Activated CD4-positive, alpha-beta T cell treated with anti-CD3 and anti-CD28 coated beads, Interleukin-2, amount 50 U/mL, for 24 hours (primary cell): ENCODE measurements at regions not wholly inside any gene's neighbourhood (a gene's known extent, or its start where the extent isn't known, plus 50 kb on each side); places are given as distances from the start of the nearest gene placed in this dataset.
"Not testable (repeated sequence)": the region's sequence is repeated elsewhere in the genome, so short reads cannot be mapped to it uniquely, and the experiment has no call there.

ENCODE experiments used
- DNase-seq, 2 donors: peaks; one replicate each; pipeline ENCODE4 v3.0.0-alpha.2; 2020; ENCODE audit warnings: low read depth in 1 of 2, low spot score in 1 of 2

DNA sequence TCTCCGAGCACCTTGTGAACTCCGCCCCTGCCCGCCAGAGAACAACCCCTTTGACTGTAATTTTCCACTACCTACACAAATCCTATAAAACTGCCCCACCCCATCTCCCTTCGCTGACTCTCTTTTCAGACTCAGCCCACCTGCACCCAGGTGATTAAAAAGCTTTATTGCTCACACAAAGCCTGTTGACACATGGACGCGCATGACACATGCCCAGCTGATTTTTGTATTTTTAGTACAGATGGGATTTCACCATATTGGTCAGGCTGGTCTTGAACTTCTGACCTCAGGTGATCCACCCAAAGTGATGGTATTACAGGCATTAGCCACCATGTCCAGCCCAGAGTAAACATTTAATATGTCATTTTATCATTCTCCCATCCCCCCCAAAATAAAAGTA, 97.0 kb upstream of the CCNG1 start:
- not testable (repeated sequence) for DNase-seq

DNA sequence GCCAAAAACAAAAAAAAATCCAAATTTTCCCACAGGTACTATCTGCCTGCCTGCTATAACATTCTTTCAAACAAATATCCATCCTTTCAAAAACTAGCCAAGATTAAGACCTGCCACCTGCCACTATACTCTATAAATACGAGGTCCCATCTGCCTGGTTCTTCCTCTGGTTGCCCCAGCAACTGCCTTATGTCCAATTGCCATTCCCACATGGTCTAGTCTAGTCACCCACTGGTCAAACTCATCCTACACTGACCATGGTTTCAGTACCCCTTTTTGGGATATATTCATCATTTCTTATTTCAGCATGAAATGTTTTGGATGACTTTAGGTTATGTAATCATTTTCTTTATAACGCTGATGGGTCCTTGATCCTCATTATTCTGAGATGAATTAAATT, 95.1 kb upstream of the CCNG1 start:
- DNase-seq: no peak

DNA sequence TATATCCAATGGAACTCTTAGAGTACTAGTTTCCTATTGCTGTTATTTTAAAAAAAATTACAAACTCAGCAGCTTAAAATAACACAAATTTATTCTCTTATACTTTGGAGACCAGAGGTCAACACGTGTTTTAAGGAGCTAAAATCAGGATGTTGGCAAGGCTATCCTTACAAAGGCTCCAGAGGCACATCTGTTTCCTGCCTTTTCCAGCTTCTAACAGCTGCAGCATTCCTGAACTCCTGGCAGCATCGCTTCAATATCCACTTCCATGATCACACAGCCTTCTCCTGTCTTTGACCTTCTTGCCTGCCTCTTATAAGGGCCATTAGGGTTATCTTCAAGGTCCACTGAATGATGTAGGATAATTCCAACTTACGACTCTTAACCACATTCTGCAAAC, 92.2 kb upstream of the CCNG1 start:
- DNase-seq: no peak

DNA sequence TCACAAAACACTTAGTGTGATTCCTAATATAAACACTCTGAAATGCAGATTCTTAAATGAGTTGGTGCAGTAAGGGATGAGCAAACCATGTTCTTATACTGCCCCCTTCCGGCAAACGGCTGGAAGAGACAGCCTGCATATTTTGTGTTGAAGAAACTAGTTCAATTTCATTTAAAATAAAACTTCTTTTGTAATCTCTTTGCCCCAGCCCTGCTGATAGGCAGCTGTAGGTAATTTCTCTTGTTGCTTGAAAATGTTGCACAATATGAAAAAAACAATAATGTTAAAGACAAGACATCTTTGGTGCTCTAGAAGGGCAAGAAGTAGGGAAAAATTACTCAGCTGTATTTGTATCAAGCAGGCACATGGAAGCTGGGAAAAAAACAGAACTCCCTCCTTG, 89.7 kb upstream of the CCNG1 start:
- DNase-seq: peak in 1 of 2 donors; percentile 49

DNA sequence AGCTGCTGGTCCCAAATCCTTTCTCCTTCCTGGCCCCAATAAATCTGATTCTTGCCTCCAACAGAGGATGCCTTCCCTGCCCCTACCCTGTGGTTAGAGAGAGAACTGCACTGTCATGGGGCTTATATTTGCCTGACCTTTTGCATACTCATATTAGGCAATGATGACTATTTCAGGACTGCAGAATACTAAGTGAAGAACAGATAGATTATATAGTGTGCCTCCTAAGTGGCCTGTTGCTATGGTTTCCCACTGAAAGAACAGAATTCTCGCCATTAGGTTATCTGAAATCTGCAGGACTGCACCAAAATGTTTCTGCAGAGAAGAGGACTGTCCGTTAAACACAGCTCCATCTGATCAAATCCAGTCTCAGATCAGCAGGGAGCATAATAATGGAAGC, 87.3 kb upstream of the CCNG1 start:
- DNase-seq: no peak

DNA sequence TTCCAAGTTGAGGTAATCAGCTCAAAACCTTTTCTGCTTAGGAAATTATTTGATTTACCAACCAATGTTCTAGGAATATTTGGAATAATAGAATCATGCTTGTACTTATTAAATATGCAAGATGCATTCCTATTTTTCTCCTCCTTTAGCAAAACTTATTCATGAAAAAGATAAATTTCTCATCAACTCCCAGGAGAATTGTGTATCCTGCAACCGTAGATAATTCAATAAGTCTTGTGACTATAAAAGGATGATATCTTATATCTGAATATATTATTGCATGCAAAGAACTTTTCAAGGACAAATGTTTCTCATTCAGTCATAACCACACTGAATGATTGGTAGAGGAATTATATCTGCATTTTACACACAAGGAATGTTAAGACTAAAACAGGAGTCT, 84.9 kb upstream of the CCNG1 start:
- no peak for DNase-seq

DNA sequence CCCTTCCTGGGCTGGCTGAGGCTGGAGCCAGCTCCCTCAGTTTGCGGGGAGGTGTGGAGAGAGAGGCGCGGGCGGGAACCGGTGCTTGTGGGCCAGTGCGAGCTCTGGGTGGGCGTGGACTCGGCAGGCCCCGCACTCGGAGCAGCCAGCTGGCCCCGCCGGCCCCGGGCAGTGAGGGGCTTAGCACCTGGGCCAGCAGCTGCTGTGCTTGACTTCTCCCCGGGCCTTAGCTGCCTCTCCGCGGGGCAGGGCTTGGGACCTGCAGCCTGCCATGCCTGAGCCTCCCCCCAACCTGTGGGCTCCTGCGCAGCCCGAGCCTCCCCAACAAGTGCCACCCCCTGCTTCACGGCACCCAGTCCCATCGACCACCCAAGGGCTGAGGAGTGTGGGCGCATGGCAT, 81.6 kb upstream of the CCNG1 start:
- DNase-seq: not testable (repeated sequence)

DNA sequence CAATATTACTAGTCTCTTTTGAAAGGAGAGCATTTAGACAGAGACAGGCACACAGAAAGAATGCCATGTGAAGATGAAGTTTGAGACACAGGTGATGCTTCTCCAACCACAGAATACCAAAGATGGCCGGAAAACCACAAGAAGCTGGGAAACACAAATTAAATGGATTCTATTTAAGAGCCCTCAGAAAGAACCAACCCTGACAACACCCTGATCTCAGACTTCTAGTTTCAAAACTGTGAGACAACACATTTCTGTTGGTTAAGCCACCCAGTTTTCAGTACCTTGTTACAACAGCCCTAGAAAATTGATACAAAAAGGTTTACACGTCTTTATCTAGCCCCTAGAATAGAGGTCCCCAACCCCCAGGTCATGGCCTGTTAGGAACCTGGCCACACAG, 79.8 kb upstream of the CCNG1 start:
- DNase-seq: no peak

DNA sequence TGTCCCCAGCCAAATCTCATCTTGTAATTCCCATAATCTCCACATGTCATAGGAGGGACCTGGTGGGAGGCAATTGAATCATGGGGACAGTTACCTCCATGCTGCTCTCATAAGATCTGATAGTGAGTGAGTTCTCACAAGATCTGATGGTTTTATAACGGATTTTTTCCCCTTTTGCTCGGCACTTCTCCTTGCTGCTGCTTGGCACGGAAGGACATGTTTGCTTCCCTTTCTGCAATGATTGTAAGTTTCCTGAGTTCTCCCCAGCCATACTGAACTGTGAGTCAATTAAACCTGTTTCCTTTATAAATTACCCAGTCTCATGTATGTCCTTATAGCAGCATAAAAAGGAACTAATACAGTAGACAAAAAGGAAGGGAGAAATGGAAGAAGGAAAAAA, 76.7 kb upstream of the CCNG1 start:
- DNase-seq: no peak

DNA sequence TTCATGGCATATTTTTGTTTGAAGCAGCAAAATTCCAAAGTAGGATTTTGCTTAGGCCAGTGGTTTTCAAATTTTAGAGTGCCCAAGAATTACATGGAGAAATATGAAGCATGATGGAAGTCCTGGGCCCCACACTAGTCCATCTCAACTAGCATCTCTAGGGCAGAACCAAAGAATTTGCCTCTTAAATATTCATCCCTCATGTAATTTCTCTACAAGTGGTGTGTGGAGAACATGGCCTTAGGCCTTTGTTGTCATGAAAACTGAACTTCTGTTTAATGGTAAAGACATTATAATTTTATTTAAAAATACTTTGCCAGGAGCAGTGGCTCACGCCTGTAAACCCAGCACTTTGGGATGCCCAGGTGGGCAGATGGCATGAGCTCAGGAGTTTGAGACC, 75.9 kb upstream of the CCNG1 start:
- no peak for DNase-seq

DNA sequence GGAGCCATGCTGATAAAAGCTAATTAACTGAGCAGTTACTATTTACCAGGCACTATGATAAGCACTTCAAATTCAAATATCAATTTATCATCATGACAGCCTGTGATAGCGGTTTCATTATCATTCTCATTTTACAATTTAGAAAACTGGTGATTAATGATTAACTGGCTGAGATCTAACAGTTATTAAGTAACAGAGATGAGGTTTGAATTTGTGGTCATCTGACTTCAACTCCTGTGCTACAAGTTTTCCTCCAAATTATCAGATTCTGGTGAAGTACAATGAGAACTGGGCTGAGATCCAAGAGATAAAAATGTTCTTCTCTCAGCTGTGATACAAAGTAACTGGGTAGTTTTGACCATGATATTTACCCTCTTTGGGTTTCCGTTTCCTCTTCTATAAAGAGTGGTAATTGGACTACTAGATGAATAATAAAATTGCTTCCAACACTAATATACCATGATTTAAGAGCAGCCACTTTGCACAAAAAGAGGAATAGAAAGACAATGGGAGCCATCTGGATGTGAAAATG, 74.5 kb upstream of the CCNG1 start:
- DNase-seq: no peak

DNA sequence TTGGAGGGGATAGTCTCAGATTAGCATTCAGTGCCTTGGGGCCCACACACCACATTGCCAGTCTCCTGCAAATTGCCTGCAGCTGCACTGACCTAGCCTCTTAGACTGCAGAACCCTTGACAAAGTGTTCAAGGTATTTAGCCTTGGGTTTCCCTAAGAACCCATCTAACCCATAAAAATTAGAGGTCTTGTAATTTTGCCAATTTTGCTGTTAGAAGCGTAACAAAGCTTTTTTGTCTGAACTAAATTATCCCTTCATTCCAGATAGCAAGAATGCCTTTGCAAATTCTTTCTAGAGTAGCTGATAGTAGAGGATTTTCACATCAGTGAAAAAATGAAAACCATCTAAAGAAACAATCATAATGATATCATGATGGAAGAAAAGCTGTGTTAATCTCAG, 74.0 kb upstream of the CCNG1 start:
- DNase-seq: no peak

DNA sequence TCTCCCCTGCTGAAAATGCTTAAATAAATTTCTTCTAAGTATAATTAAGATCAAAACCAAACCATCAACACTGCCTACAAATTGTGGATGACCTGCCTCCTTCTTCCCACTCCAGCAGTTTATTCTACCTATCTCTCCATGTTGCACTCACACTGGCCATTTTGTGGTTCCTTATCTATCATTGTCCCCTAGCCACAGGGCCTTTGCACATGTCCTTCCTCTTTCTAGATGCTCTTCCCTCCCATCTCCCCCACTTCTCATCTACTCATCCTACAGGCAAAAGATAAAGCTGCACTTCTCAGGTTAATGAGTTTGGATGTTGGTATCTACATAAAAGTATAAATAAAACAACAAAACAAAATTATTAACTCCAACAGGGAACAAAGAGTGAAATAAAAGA, 70.6 kb upstream of the CCNG1 start:
- no peak for DNase-seq

DNA sequence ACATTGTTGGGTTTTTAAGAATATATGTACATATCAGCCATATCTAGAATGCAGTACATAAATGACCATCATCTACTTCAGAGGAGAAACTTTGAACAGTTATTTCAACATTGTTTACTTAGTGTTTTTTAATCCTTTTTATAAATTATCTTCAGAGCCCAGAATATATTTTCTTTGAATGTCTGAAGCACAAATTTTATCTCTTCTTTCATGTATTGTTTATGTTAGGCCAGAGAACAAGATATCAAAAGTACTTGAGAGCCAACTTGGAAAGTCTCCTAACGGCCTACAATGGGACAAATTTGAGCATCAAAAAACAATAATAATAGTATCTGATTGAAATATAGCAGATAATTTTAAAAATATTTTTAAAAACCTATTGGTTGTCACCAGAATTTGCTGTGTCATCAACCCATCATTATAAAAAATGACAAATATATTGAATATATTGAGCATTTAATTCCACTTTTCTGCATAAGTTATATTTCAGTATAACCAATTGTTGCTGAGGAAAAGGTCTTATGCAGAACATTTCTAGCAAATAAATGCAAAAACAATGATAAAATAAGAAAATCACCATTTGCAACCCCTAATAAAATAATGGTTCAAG, 67.5 kb upstream of the CCNG1 start:
- DNase-seq: no peak

DNA sequence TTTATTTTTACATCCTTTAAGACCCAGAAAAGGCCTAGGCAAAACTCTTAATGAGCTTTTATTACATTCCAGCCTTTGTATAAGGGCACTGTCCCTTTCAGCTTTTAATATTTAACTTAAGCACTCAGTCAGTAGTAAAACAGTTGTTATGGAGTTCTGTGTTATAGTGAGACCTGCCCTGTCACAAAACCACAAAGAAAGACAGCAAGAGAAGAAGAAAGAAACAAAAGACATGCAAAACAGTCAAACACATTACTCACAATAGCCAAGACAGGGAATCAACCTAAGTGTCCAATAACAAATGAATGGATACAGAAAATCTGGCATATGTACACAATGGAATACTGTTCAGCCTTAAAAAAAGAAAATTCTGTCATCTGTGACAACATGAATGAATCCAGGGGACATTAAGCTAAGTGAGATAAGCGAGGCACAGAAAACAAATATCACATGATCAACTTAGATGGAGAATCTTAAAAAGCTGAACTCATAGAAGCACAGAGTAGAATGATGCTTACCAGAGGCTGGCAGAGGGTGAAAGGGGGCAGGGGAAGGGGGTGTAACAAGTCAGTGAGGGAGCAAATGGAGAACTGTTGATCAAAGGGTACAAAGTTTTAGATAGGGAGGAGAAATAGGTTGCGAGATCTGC, 63.8 kb upstream of the CCNG1 start:
- no peak for DNase-seq

DNA sequence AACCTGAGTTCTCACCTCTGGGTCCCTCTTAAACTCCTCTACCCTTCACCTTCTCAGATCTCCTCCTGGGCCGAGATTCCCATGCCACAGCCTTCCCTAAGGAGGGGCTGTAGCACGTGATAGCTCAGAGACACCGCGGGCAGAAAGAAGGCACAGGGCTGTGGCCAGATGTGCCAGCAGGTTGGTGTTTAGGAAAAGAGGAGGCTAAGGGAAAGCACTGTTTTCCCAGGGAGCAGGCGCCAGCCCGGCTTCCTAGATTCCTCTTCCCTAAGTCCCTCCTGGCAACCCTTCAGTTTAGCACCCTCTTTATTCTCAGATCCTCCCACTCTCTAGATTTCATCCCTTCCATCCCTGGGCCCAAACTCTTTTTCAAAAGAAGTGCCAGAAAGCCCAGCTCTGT, 59.4 kb upstream of the CCNG1 start:
- DNase-seq: no peak

DNA sequence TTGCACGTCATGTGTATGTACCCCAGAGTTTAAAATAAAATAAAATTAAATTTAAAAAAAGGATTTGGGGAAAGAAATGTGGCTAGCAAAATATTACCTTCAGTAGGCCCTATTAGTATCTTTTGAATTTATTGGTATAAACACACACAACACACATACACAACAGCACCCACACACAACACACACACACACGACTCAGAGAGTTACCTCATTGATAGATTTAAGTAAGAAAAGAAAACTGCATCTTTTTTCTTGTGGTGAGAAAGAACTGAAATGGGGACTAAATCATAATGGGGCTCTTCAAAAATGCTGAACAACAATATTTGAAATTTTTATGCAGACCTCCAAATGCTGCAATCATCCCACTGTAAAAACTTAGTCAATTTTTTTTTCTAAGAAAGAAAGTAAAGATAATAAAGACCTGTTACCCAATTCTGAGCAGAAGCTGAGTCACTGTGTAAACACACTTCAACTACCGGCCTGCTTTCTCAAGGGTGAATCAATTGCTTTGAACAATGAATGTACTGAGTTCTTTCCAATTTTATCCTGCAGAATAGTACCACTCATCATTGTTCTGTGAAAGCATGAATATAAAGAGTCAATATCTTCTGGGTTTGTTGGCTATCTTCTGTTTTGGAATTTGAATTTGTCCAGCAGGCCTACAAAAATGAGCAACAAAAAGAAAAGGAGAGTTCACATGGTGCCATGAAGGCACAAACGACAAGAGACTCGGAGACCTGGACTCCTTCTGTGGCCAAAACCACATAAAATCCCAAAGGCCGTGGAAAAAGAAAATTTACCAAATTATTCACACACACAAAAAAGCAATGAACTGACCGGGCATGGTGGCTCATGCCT, 57.9 kb upstream of the CCNG1 start:
- DNase-seq: no peak

DNA sequence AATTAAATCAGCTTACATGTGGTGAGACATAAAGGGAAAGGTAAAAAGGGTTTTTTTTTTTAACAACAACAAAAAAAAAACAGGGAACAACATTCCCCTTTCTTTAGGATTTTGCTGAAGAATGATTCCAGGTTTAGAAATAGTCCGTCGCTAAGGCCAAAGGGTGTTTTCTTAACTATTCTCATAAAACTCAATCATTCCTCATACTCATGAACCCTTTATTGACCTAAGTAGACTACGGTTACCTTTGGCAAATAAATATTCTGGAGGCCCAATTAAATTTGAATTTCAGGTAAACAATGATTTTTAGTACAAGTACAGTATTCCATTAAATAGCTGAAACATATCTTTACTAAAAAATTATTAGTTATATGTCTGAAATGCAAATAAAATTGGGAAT, 55.6 kb upstream of the CCNG1 start:
- no peak for DNase-seq

DNA sequence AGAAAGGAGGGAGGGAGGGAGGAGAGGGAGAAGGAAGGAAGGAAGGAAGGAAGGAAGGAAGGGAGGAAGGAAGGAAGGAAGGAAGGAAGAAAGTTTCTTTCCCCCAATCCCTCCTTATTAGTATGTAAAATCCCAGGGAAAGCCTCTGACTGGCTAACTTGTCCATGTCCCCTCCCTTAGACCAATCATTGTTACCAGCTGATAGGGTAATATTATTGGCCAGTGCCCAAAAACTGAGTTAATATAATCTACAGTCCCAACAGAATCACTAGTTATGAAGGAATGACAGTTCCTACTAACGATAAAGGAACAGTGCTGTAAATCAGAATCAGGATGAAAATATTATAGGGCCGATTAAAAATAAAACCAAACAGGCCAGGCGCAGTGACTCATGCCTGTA, 53.6 kb upstream of the CCNG1 start:
- no peak for DNase-seq

DNA sequence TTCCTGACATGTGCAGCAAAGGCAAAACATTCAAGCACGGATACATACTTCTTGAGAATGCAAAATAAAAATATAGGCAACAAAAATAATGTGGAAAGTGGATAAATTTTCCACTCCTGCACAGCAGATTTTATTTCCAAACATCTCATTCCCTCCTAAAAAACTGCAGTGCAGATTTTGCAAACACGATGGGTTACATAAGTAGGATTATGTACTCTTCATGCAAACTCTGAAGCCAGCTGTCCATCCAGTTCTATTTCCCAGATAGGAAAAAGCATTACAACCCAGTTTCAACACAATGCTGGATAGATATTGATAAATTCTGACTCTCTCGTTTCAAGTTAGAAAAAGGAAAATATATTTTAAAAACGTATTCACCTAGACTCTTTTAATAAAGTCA, 52.7 kb upstream of the CCNG1 start:
- no peak for DNase-seq

DNA sequence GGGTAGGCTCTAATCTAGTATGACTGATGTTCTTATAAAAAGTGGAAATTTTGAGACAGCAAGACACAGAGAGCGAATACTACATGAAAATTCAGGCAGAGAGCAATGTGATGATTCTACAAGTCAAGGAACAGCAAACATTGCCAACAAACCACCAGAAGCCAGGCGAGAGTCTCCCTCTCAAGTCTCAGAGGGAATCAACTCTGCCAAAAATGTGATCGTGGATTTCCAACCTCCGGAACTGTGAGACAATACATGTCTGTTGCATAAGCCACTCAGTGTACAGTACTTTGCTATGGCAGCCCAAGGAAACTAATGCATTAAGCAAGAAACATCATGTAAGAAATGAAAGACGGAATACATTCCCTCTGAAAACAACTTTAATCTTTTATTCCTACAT, 52.1 kb upstream of the CCNG1 start:
- no peak for DNase-seq

DNA sequence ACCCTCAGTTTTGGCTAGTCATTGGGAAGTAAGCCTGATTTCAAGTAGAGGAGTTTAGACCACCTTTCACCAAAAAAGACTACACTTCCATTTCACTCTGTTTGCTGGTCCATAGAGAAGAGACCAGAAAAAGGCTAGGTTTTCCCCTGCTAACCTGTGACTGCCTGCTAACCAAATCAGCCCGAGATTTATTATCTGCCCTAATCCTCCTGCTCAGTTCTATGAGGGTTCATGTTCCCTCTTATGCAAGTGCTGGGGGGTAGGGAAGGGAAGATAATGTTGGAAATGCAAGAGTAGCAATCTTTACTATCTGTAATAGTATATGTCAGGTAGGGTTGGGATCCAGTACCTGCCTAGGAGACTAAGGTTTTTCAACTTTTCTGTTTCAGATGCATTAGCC, 51.6 kb upstream of the CCNG1 start:
- DNase-seq: no peak
